Tibial artery (tissue), 4 donors: ENCODE measurements at regions not wholly inside any gene's neighbourhood (a gene's known extent, or its start where the extent isn't known, plus 50 kb on each side); places are given as distances from the start of the nearest gene placed in this dataset.

Experiments
- DNase-seq, 2 donors: peaks; one replicate each; pipeline ENCODE4 v3.0.0-alpha.2; 2019
- H3K27ac ChIP-seq, 2 donors: fragments of 200-600 bp; sonication (generic) in 1 of 2; 1 replicate in 1 of 2; 2 replicates in 1 of 2; pipeline ENCODE4 v1.5.1; 2018 to 2019; ENCODE audit warnings: mild to moderate bottlenecking in 1 of 2
- H3K27me3 ChIP-seq, 2 donors: fragments of 200-600 bp; sonication (generic) in 1 of 2; one replicate each; pipeline versions ENCODE4 v1.5.1 to v1.6.0; 2016 to 2019
- H3K36me3 ChIP-seq, 3 donors: fragments of 200-600 bp; sonication (generic) in 2 of 3; one replicate each; pipeline ENCODE4 v1.5.1; 2016 to 2019; ENCODE audit warnings: mild to moderate bottlenecking in 2 of 3
- H3K4me1 ChIP-seq, 4 donors: fragments of 200-600 bp; sonication (generic) in 2 of 4; 1 replicate in 3 of 4; 2 replicates in 1 of 4; pipeline ENCODE4 v1.5.1; 2016 to 2019
- H3K4me3 ChIP-seq, 2 donors: fragments of 200-600 bp; sonication (generic) in 1 of 2; 1 replicate in 1 of 2; 2 replicates in 1 of 2; pipeline ENCODE4 v1.5.1; 2018 to 2019; ENCODE audit warnings: mild to moderate bottlenecking in 2 of 2
- H3K9me3 ChIP-seq, 3 donors: fragments of 200-600 bp; sonication (generic) in 1 of 3; one replicate each; pipeline ENCODE4 v1.5.1; 2016 to 2019
- CTCF ChIP-seq, 2 experiments: fragments of 200-600 bp in 1 of 2; fragments of 450-650 bp in 1 of 2; IDR thresholded peaks; one replicate each; pipeline ENCODE4 v1.5.1; 2017 to 2019; ENCODE audit warnings: antibody characterized with exemption in 2 of 2, mild to moderate bottlenecking in 1 of 2, moderate library complexity in 1 of 2
- intact Hi-C: fragments of 100-400 bp; cut with DNase I; formaldehyde crosslinking; loops from one replicate; pipeline ENCODE4 v1.15.0; 2023; ENCODE audit warnings: low total_unique reads

GRCh38 chr1:191140038-191140437 is 662.4 kb upstream of the BRINP3 start:
- Histone ChIP-seq H3K4me1 (no peaks in the 10 kb centered on the region), H3K9me3 (no peaks in the 10 kb centered on the region), H3K27ac (no peak overlapping the region), H3K27me3 (no peaks in the 10 kb centered on the region), H3K4me3 (no peak overlapping the region), H3K36me3 (no peaks in the 10 kb centered on the region)
- intact Hi-C loops: no loop called here
- DNase-seq: no peak
- no peak for TF ChIP-seq CTCF (IDR thresholded peaks at IDR 0.05)

- no peak overlapping the region for H3K4me3 ChIP-seq
- no peak for DNase-seq
- no peak overlapping the region for H3K27ac ChIP-seq
- H3K27me3 ChIP-seq: no peaks in the 10 kb centered on the region
- no peaks in the 10 kb centered on the region for H3K9me3 ChIP-seq
- H3K36me3 ChIP-seq: no peaks in the 10 kb centered on the region
- intact Hi-C loops: no loop called here
- no peaks in the 10 kb centered on the region for H3K4me1 ChIP-seq
- no peak for TF ChIP-seq CTCF (IDR thresholded peaks at IDR 0.05)
Measured at GRCh38 chr1:191142748-191143147, 665.1 kb upstream of the BRINP3 start.

DNA sequence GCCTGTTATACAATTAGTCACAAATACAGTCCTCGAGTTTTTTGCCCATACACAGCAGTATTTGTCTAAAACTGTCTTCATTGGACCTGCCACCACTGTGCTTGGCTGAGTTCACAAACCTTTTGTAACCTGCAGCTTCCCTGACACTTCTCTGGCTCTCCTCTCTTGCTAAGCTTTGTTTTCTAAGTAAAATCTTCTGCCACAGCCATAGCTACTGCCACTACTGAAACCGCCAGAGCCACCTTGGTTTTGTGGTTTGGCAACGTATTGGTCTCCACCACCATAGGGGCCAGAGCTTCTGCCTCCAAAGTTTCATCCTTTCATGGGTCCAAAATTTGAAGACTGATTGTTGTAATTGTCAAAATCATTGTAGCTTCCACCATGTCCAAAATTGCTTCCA is 668.2 kb upstream of the BRINP3 start:
- Histone ChIP-seq H3K9me3 (no peaks in the 10 kb centered on the region), H3K27me3 (no peaks in the 10 kb centered on the region), H3K4me1 (no peaks in the 10 kb centered on the region), H3K36me3 (no peaks in the 10 kb centered on the region), H3K4me3 (no peak overlapping the region), H3K27ac (no peak overlapping the region)
- intact Hi-C loops: no loop called here
- no peak for TF ChIP-seq CTCF (IDR thresholded peaks at IDR 0.05)
- DNase-seq: no peak

GRCh38 chr1:191151321-191151807 is 673.7 kb upstream of the BRINP3 start:
- no peak for DNase-seq
- Histone ChIP-seq H3K9me3 (no peaks in the 10 kb centered on the region), H3K36me3 (no peaks in the 10 kb centered on the region), H3K4me1 (no peaks in the 10 kb centered on the region), H3K27ac (no peak overlapping the region), H3K27me3 (no peaks in the 10 kb centered on the region), H3K4me3 (no peak overlapping the region)
- no peak for TF ChIP-seq CTCF (IDR thresholded peaks at IDR 0.05)
- intact Hi-C loops: no loop called here

GRCh38 chr1:191152776-191153175 is 675.1 kb upstream of the BRINP3 start:
- Histone ChIP-seq H3K4me3 (no peak overlapping the region), H3K36me3 (no peaks in the 10 kb centered on the region), H3K9me3 (no peaks in the 10 kb centered on the region), H3K27ac (no peak overlapping the region), H3K4me1 (no peaks in the 10 kb centered on the region), H3K27me3 (no peaks in the 10 kb centered on the region)
- intact Hi-C loops: no loop called here
- no peak for DNase-seq
- no peak for TF ChIP-seq CTCF (IDR thresholded peaks at IDR 0.05)

GRCh38 chr1:191155178-191155577 is 677.5 kb upstream of the BRINP3 start:
- Histone ChIP-seq H3K36me3 (no peaks in the 10 kb centered on the region), H3K9me3 (no peaks in the 10 kb centered on the region), H3K4me3 (no peak overlapping the region), H3K4me1 (no peaks in the 10 kb centered on the region), H3K27me3 (no peaks in the 10 kb centered on the region), H3K27ac (no peak overlapping the region)
- intact Hi-C loops: no loop called here
- DNase-seq: no peak
- TF ChIP-seq CTCF (IDR thresholded peaks at IDR 0.05): no peak
